Stimulated activated naive B cell treated with anti-CD40 and anti-IgM and Interleukin-4, amounts not matched to agents 10 μg/mL and 1 μg/mL and 100 μg/mL, for 72 hours (primary cell): ENCODE measurements at regions not wholly inside any gene's neighbourhood (a gene's known extent, or its start where the extent isn't known, plus 50 kb on each side); places are given as distances from the start of the nearest gene placed in this dataset.

Experiments
- ATAC-seq, 2 donors: fragments of 150-1000 bp; cut with Tn5 transposase; replicated peaks; 2 replicates each; pipeline ENCODE4 v1.10.0; 2021; ENCODE audit warnings: moderate library complexity in 1 of 2
- DNase-seq: peaks from one replicate; pipeline ENCODE4 v3.0.0; 2021
- H3K27ac Mint-ChIP-seq: one replicate; pipeline ENCODE4 v1.8.0; 2022; ENCODE audit warnings: mild to moderate bottlenecking, mixed read lengths
- H3K27me3 Mint-ChIP-seq, 2 donors: one replicate each; pipeline ENCODE4 v1.8.0; 2022; ENCODE audit warnings: mixed read lengths in 2 of 2
- H3K36me3 Mint-ChIP-seq, 2 donors: one replicate each; pipeline ENCODE4 v1.8.0; 2022; ENCODE audit warnings: mixed read lengths in 2 of 2, mild to moderate bottlenecking in 1 of 2
- H3K4me1 Mint-ChIP-seq, 2 donors: one replicate each; pipeline ENCODE4 v1.8.0; 2022; ENCODE audit warnings: mixed read lengths in 2 of 2, mild to moderate bottlenecking in 1 of 2
- H3K4me3 Mint-ChIP-seq, 2 donors: one replicate each; pipeline ENCODE4 v1.8.0; 2022; ENCODE audit warnings: mild to moderate bottlenecking in 2 of 2, mixed read lengths in 2 of 2, moderate library complexity in 1 of 2
- H3K9me3 Mint-ChIP-seq, 2 donors: one replicate each; pipeline ENCODE4 v1.8.0; 2022; ENCODE audit warnings: mixed read lengths in 2 of 2, mild to moderate bottlenecking in 1 of 2

- Mint-ChIP-seq H3K4me3 (no peak overlapping the region), H3K9me3 (peaks cover 5% of the 10 kb centered on the region in 2 donors), H3K27me3 (peaks cover 0 to 4% of the 10 kb centered on the region in 2 donors), H3K4me1 (no peaks in the 10 kb centered on the region), H3K36me3 (no peaks in the 10 kb centered on the region), H3K27ac (no peak overlapping the region)
- DNase-seq (no peak), ATAC-seq (no peak)
Measured at GRCh38 chr11:45061641-45062040, 84.8 kb upstream of the PRDM11 start.

GRCh38 chr11:45062115-45062514 lies 84.3 kb upstream of the PRDM11 start:
- Mint-ChIP-seq H3K36me3 (no peaks in the 10 kb centered on the region), H3K9me3 (peaks cover 7 to 9% of the 10 kb centered on the region in 2 donors)

GRCh38 chr11:45062974-45063635 lies 83.3 kb upstream of the PRDM11 start:
- DNase-seq (no peak), ATAC-seq (no peak)
- Mint-ChIP-seq H3K27me3 (peaks cover 0 to 4% of the 10 kb centered on the region in 2 donors), H3K36me3 (no peaks in the 10 kb centered on the region), H3K27ac (no peak overlapping the region), H3K4me3 (no peak overlapping the region), H3K9me3 (peaks cover 9% of the 10 kb centered on the region in 2 donors), H3K4me1 (no peaks in the 10 kb centered on the region)

More at GRCh38 chr11:45062115-45062514, 84.3 kb upstream of the PRDM11 start:
- H3K27ac Mint-ChIP-seq = no peak overlapping the region
- ATAC-seq (no peak), DNase-seq (no peak)
- H3K4me3 Mint-ChIP-seq = no peak overlapping the region
- H3K4me1 Mint-ChIP-seq = no peaks in the 10 kb centered on the region
- peaks cover 0 to 4% of the 10 kb centered on the region in 2 donors for H3K27me3 Mint-ChIP-seq

GRCh38 chr11:45063669-45064068 lies 82.8 kb upstream of the PRDM11 start:
- Mint-ChIP-seq H3K27ac (no peak overlapping the region), H3K4me3 (no peak overlapping the region), H3K27me3 (peaks cover 0 to 4% of the 10 kb centered on the region in 2 donors), H3K36me3 (no peaks in the 10 kb centered on the region), H3K9me3 (peaks cover 9% of the 10 kb centered on the region in 2 donors), H3K4me1 (no peaks in the 10 kb centered on the region)
- ATAC-seq = no peak
- DNase-seq = no peak

DNA sequence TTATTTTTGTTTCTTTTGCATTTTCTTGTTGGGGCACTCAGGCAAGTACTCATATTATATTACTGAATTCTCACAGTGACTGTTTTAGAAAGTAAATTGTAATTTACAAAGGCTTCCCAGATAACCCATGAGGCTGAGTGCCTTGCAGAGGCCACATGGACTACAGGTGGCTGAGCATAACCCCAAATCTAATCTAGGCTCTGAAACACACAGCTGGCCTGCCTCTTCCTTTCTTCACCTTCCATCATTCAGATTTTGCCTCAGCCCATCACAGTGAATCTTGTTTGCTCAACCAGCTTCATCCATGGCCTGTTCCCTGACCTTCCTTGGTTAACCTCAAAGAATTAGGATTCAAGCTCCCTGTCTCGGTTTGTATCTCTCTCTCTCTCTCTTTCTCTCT lies 78.5 kb upstream of the PRDM11 start:
- DNase-seq (no peak), ATAC-seq (no peak)
- Mint-ChIP-seq H3K27ac (no peak overlapping the region), H3K9me3 (peaks cover 9% of the 10 kb centered on the region in 2 donors), H3K36me3 (no peaks in the 10 kb centered on the region), H3K4me1 (peaks cover 10 to 15% of the 10 kb centered on the region in 2 donors), H3K4me3 (no peak overlapping the region), H3K27me3 (no peaks in the 10 kb centered on the region)

DNA sequence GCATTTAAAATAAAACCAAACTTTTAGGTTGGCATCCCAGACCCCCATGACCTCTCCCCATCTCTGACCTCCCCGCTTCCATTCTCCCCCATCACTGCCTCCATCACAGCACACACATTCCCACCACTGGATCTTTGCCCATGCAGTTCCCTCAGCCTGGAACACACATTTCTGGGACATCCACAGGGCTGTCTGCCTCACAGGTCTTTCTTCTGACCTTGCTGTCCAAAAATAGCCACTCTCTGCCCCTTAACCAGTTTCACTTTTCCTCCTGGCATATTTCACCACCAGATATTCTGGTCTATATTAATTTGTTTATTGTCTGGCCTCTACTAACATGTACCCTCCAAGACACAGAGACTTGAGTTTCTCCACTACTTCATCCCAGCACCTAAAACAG lies 75.2 kb upstream of the PRDM11 start:
- Mint-ChIP-seq H3K36me3 (no peaks in the 10 kb centered on the region), H3K27me3 (no peaks in the 10 kb centered on the region), H3K27ac (no peak overlapping the region), H3K4me1 (peaks cover 20 to 40% of the 10 kb centered on the region in 2 donors), H3K4me3 (no peak overlapping the region), H3K9me3 (peaks cover 4% of the 10 kb centered on the region in 2 donors)
- ATAC-seq (no peak), DNase-seq (no peak)

DNA sequence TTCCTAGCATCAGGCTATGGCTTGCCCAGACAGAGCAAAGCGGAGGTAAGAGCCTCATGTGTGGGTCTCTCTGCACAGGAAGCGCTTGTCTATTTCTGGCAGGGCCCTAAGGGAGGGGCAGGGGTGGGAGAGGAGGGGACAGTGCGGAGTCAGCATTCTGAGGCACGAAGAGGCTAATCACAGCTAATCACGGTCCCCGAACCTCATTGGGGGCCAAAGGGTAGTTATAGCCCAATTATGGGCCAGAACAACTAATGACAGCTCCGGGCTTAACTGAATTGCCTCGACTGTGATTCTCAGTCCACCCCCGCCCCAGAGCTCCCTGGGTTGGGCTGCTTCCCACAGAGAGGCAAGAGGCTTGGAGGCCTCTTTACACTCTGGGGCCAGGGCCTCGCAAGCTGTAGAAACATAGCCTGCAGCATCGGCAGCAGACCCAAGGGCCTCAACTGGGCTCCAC lies 72.7 kb upstream of the PRDM11 start:
- Mint-ChIP-seq H3K4me3 (no peak overlapping the region), H3K27me3 (no peaks in the 10 kb centered on the region), H3K9me3 (no peaks in the 10 kb centered on the region), H3K4me1 (peaks cover 25 to 48% of the 10 kb centered on the region in 2 donors), H3K36me3 (no peaks in the 10 kb centered on the region), H3K27ac (no peak overlapping the region)
- no peak for DNase-seq
- ATAC-seq = peak; percentile 83 to 87

- H3K4me1 Mint-ChIP-seq = peaks cover 40 to 66% of the 10 kb centered on the region in 2 donors
- no peaks in the 10 kb centered on the region for H3K27me3 Mint-ChIP-seq
- H3K27ac Mint-ChIP-seq = no peak overlapping the region
- DNase-seq (no peak), ATAC-seq (no peak)
- no peak overlapping the region for H3K4me3 Mint-ChIP-seq
- H3K36me3 Mint-ChIP-seq = peaks cover 0 to 4% of the 10 kb centered on the region in 2 donors
- no peaks in the 10 kb centered on the region for H3K9me3 Mint-ChIP-seq
Measured at GRCh38 chr11:45075519-45075918, 70.9 kb upstream of the PRDM11 start.

DNA sequence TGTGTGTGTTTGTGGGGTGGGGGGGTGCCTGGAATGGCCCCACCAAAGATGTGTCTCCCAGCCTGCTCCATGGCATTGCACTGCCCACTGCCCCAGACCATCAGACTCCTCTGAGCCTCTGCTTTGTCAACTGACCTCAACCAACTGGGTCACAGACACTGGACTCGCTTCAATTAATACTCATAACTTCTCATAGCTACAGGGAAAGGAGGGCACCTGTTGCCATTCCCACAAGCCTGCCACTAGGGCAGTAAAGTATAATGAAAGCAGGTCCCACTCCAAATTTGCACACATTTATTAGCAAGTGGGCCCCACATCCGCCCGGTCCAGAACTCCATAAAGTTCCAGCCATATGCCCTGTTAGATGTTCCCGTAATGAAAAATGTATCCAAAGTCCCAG lies 70.5 kb upstream of the PRDM11 start:
- Mint-ChIP-seq H3K4me3 (no peak overlapping the region), H3K27me3 (no peaks in the 10 kb centered on the region), H3K36me3 (peaks cover 2 to 6% of the 10 kb centered on the region in 2 donors), H3K9me3 (peaks cover under 1 to 2% of the 10 kb centered on the region in 2 donors), H3K4me1 (peaks cover 43 to 70% of the 10 kb centered on the region in 2 donors), H3K27ac (no peak overlapping the region)
- ATAC-seq = no peak
- no peak for DNase-seq

DNA sequence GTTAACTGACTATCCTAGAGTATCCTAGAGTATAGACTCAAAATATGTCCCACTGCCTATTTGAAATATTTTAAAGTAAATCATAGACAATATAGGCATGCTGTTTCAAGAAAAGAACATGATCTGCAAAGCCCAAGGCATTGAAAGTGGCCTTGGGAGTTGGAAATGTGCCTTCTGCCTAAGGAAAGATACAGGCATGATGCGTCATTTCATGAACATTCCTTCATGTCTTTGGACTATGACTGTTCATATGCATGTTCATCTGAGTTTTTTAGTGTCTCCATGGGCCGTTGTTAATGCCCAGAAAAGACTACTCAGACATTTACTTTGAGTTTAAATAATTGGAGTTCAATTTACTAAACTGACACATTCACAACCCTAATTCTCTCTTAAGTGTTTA lies 69.7 kb upstream of the PRDM11 start:
- Mint-ChIP-seq H3K9me3 (peaks cover 3 to 4% of the 10 kb centered on the region in 2 donors), H3K27ac (no peak overlapping the region), H3K27me3 (no peaks in the 10 kb centered on the region), H3K4me3 (no peak overlapping the region), H3K4me1 (peaks cover 39 to 73% of the 10 kb centered on the region in 2 donors), H3K36me3 (peaks cover 3 to 10% of the 10 kb centered on the region in 2 donors)
- DNase-seq (no peak), ATAC-seq (no peak)

DNA sequence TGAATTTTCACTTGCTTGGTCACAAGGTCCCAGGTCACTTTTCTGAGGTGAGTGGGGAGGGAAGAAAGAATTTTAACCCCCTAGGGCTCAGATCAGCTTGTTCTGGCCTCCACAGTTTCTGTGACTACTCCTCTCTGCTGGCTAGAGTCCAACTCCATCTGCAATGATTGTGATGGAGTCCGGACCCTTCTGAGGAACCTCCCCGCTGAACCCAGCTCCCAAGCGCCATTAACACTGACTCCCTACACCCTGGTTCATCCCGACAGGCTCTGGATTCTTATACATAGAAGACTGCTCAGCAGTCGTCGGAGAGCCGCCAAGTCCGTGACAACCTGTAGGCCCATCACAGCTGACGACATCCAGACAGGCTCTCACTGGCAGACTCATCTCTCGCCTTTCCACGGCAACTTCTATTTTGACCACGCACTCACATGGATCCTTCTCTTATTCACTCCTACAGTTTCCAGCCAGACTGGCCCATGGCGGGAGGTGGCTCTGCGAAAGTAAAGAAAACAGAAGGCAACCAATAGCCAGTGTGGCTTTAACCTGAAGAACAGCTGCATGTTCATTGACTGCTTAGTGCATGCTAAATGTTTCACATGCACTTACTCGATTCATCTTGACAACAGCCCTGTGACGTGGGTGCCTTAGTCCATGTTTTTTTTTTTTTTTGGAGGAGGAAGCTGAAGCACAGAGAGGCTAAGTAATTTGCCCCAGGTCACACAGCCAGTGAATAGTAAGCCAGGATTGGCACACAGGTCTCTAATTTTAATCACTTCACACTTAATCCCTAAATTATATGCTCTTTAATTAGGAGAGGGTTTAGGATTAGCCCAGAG lies 68.0 kb upstream of the PRDM11 start:
- Mint-ChIP-seq H3K27me3 (no peaks in the 10 kb centered on the region), H3K36me3 (peaks cover 8 to 18% of the 10 kb centered on the region in 2 donors), H3K9me3 (peaks cover 8 to 9% of the 10 kb centered on the region in 2 donors), H3K27ac (peak overlapping the region; percentile 56), H3K4me3 (no peak overlapping the region), H3K4me1 (peaks cover 39 to 75% of the 10 kb centered on the region in 2 donors)
- DNase-seq = no peak
- no peak for ATAC-seq

DNA sequence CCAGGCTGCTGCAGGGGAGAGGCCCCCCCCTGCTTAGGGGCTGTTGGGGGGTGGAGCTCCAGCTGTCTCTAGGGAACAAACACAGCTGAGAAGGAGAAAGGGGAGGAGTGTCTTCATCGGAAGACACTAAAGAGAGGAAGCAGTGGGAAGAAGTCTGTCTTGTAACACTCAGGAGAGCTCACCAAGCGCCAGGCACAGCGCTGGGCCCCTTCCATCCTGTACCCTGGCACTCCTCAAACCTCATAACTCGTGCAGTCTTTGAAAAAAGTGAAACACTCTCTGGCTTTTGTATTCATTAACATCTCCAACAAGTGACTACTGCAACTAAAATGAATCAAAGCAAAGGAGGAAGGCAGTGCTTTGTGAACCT lies 67.4 kb upstream of the PRDM11 start:
- Mint-ChIP-seq H3K27ac (peak overlapping the region; percentile 56), H3K9me3 (peaks cover 8 to 10% of the 10 kb centered on the region in 2 donors), H3K36me3 (peaks cover 8 to 18% of the 10 kb centered on the region in 2 donors), H3K27me3 (no peaks in the 10 kb centered on the region), H3K4me3 (no peak overlapping the region), H3K4me1 (peaks cover 43 to 75% of the 10 kb centered on the region in 2 donors)
- no peak for ATAC-seq
- DNase-seq = no peak

GRCh38 chr11:45079567-45079942 lies 66.9 kb upstream of the PRDM11 start:
- Mint-ChIP-seq H3K27ac (peak overlapping the region; percentile 93), H3K36me3 (peaks cover 8 to 18% of the 10 kb centered on the region in 2 donors), H3K4me1 (peaks cover 43 to 76% of the 10 kb centered on the region in 2 donors), H3K27me3 (no peaks in the 10 kb centered on the region), H3K9me3 (peaks cover 8 to 10% of the 10 kb centered on the region in 2 donors), H3K4me3 (peak overlapping the region in 1 of 2 donors; percentile 55)
- DNase-seq = no peak
- no peak for ATAC-seq

DNA sequence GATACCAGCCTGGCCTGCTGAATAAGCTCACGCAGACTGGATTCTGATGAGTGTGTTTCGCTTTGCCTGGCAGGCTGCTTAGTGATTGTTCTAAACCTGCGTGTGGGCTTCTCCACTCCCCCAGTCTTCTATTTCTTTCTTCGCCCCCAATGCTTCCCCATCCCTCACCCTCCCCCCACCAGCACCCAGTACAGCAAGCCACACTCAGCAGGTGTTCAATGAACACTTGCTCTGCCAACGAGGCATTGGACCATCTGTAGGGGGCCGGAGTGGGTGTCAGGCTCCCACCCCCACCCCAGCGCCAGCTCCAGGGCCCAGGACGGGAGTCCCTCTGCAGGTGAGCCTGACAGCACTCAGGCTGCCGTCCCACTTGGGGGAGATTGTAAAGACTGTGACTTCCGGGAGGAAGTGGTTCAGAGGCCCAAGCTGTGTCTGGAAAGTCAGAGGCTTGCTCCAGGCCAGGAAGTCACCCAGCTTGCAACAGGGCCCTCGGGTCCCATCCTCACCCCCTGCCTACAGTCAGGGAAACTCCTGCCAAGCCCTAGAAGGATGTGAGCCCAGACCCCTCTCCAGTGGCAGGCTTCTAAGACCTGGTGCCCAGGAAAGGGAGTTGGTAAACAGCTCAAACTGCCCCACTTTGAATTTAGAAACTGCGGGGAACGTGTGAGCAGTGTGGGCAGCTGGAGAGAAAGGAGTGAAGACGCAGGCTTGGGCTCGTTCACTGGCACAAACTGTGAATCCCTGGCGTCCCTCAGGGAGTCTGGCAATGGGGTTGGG lies 66.3 kb upstream of the PRDM11 start:
- peak; percentile 65 to 71 for ATAC-seq
- Mint-ChIP-seq H3K27me3 (no peaks in the 10 kb centered on the region), H3K36me3 (peaks cover 8 to 18% of the 10 kb centered on the region in 2 donors), H3K4me3 (peak overlapping the region; percentile 55 to 57), H3K27ac (peak overlapping the region; percentile 93), H3K4me1 (peaks cover 43 to 72% of the 10 kb centered on the region in 2 donors), H3K9me3 (peaks cover 8 to 10% of the 10 kb centered on the region in 2 donors)
- DNase-seq = peak; percentile 46
